ENCODE measurements at regions not wholly inside any gene's neighbourhood (a gene's known extent, or its start where the extent isn't known, plus 50 kb on each side); places are given as distances from the start of the nearest gene placed in this dataset.

DNA sequence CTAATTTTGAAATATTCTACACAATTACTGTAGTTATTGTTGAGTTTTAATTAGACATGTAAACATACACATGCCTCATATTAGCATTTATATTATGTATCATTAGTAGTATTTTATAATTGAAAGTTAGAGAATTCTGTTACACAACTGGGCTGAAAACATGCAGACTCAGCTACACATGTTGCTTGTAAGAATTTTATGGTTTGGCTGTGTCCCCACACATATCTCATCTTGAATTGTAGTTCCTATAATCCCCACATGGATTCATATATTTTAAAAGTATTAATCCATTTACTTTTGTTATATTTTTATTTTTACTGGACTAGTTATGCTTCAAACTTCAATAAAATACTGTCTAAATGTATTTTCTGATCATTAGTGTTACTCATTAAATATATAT, 2075.3 kb upstream of the C9orf72 start:
- no peak overlapping the region for H3K4me3 ChIP-seq
- no peak for DNase-seq
- TF ChIP-seq, protein P1, sequence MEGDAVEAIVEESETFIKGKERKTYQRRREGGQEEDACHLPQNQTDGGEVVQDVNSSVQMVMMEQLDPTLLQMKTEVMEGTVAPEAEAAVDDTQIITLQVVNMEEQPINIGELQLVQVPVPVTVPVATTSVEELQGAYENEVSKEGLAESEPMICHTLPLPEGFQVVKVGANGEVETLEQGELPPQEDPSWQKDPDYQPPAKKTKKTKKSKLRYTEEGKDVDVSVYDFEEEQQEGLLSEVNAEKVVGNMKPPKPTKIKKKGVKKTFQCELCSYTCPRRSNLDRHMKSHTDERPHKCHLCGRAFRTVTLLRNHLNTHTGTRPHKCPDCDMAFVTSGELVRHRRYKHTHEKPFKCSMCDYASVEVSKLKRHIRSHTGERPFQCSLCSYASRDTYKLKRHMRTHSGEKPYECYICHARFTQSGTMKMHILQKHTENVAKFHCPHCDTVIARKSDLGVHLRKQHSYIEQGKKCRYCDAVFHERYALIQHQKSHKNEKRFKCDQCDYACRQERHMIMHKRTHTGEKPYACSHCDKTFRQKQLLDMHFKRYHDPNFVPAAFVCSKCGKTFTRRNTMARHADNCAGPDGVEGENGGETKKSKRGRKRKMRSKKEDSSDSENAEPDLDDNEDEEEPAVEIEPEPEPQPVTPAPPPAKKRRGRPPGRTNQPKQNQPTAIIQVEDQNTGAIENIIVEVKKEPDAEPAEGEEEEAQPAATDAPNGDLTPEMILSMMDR (IDR thresholded peaks at IDR 0.05; ENCODE audit: borderline replicate concordance): no peak
- H3K27me3 ChIP-seq (ENCODE audit: low read depth): no peaks in the 10 kb centered on the region
- H3K27ac ChIP-seq (replicated peaks): no peak overlapping the region
- H3K9me3 ChIP-seq (replicated peaks): no peaks in the 10 kb centered on the region
- intact Hi-C loops (cut with micrococcal nuclease): no loop called here
- H3K4me1 ChIP-seq: no peaks in the 10 kb centered on the region
- H3K36me3 ChIP-seq: no peaks in the 10 kb centered on the region

DNA sequence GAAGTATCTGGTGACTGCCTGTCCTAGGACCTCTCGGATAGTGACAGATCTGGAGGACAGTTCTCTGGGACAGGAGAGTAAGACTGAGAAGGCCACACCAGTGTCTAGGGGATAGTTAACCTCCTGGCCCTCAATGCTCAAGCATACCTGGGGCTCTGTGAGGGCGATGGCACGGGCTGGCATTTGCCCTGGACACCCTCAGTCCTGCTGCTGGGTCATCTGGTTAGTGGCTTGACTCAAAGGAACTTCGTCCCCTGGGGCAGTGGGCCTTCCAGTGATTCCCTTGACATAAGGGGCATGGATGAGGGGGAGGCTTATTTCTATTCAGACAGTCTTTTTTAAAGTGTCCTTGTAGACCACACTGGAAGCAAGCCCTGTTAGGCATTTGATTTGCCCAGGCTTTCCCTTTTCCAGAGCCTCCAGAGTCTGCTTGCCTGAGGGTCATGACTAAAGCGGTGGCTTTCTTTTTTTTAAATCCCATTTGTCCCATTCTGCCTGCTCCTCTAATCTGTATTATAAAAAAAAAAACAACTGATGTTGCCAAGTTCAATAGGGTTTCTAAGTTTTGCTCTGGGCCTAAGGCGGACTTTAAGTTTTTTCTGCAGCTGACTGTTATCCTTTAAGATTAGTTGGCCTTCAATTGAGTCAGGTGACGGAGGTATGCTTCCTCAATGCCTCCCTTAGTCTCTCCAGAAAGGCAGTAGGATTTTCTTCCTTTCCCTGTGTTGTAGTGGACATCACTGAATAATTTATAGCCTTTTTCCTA, 2083.5 kb upstream of the C9orf72 start:
- Histone ChIP-seq H3K27me3 (ENCODE audit: low read depth) (no peaks in the 10 kb centered on the region), H3K4me1 (no peaks in the 10 kb centered on the region), H3K27ac (replicated peaks) (no peak overlapping the region), H3K9me3 (replicated peaks) (peaks cover 4% of the 10 kb centered on the region), H3K4me3 (no peak overlapping the region), H3K36me3 (no peaks in the 10 kb centered on the region)
- intact Hi-C loops (cut with micrococcal nuclease): no loop called here
- DNase-seq: no peak
- TF ChIP-seq, protein P1 (IDR thresholded peaks at IDR 0.05; ENCODE audit: borderline replicate concordance): no peak

DNA sequence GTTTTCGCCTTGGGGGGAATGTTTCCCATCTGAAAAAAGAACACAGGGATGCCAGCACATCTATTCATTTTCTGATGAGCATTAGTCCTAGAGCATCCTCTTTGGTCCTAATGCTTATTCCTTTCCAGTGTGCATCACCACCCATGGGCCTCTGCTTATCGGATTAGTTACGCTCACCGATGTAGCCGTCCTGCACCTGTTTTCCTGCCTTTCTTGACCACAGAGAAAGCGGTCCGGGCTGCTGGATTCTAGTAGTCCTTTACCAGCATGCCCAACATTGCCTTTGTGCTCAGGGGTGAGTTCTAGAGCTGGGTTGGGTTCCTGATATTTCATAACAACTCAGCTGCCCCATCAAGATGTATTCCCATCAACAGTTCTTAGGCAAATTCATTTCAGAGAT, 2084.5 kb upstream of the C9orf72 start:
- Histone ChIP-seq H3K27me3 (ENCODE audit: low read depth) (no peaks in the 10 kb centered on the region), H3K36me3 (no peaks in the 10 kb centered on the region), H3K9me3 (replicated peaks) (peaks cover 4% of the 10 kb centered on the region), H3K4me3 (no peak overlapping the region), H3K27ac (replicated peaks) (no peak overlapping the region), H3K4me1 (no peaks in the 10 kb centered on the region)
- intact Hi-C loops (cut with micrococcal nuclease): no loop called here
- TF ChIP-seq, protein P1 (IDR thresholded peaks at IDR 0.05; ENCODE audit: borderline replicate concordance): no peak
- no peak for DNase-seq

DNA sequence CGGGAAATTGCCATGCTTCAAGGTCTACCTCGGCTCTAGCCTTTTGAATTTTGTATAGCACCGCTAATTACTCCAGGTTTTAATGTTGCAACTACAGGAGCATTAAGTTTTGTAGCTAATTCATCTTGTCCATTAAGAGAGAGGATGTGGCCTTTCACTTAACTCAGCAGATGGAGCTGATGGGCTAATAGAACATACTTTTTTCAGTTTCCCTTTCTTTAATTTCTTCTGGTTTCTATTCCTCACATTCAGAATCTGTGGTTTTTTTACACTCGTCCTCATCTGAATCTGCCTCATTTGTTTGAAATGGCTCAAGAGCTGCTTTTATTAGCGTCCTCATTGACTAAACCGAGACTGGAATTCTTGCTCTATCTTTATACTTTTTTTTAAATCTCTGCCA, 2085.7 kb upstream of the C9orf72 start:
- Histone ChIP-seq H3K36me3 (no peaks in the 10 kb centered on the region), H3K9me3 (replicated peaks) (peaks cover 4% of the 10 kb centered on the region), H3K4me1 (no peaks in the 10 kb centered on the region), H3K27me3 (ENCODE audit: low read depth) (no peaks in the 10 kb centered on the region), H3K27ac (replicated peaks) (no peak overlapping the region), H3K4me3 (no peak overlapping the region)
- TF ChIP-seq, protein P1 (IDR thresholded peaks at IDR 0.05; ENCODE audit: borderline replicate concordance): no peak
- no peak for DNase-seq
- intact Hi-C loops (cut with micrococcal nuclease): no loop called here

DNA sequence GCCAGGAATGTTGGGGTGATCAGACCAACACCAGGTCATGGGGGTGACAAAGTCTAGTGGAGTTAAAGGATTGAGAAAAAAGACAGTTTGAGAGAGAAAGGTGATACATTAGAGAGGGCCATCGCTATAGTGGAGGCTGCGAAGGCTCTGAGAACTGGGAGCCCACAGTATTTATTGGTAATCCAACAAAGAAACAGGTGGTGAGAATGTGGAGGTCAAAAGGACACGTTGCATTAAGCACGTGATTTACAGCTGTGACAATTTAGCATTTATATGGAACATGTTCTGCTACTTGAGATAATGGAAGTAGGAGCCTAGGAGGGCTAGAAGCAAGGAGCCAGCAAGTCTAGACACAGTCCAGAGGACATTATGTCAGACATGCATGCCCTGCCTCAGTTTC, 2086.5 kb upstream of the C9orf72 start:
- Histone ChIP-seq H3K27ac (replicated peaks) (no peak overlapping the region), H3K4me3 (no peak overlapping the region), H3K4me1 (no peaks in the 10 kb centered on the region), H3K9me3 (replicated peaks) (peaks cover 4% of the 10 kb centered on the region), H3K27me3 (ENCODE audit: low read depth) (no peaks in the 10 kb centered on the region), H3K36me3 (no peaks in the 10 kb centered on the region)
- TF ChIP-seq, protein P1 (IDR thresholded peaks at IDR 0.05; ENCODE audit: borderline replicate concordance): no peak
- intact Hi-C loops (cut with micrococcal nuclease): no loop called here
- DNase-seq: no peak

Data from left ventricle myocardium inferior (tissue), 1 donor.